IPS-20b (cell line): ENCODE measurements at regions not wholly inside any gene's neighbourhood (a gene's known extent, or its start where the extent isn't known, plus 50 kb on each side); places are given as distances from the start of the nearest gene placed in this dataset.
"Not testable (repeated sequence)": the region's sequence is repeated elsewhere in the genome, so short reads cannot be mapped to it uniquely, and the experiment has no call there.

ENCODE experiments used
- H3K27ac ChIP-seq: one replicate; pipeline ENCODE4 v1.5.1; 2013; ENCODE audit warnings: low read length
- H3K27me3 ChIP-seq: 2 replicates; pipeline ENCODE4 v1.6.1; 2013; ENCODE audit warnings: mild to moderate bottlenecking, low read length, inconsistent platforms; ENCODE audit not compliant: insufficient read depth
- H3K36me3 ChIP-seq: 2 replicates; pipeline ENCODE4 v1.6.1; 2013; ENCODE audit warnings: low read depth, mild to moderate bottlenecking, inconsistent platforms, low read length, moderate library complexity; ENCODE audit not compliant: insufficient read depth
- H3K4me1 ChIP-seq: 2 replicates; pipeline ENCODE4 v1.6.1; 2013; ENCODE audit warnings: mild to moderate bottlenecking, control low read depth, inconsistent platforms, low read length, moderate library complexity; ENCODE audit not compliant: insufficient read depth
- H3K4me3 ChIP-seq: 2 replicates; pipeline ENCODE4 v1.5.1; 2013; ENCODE audit warnings: mild to moderate bottlenecking, low read length, inconsistent platforms
- H3K9ac ChIP-seq: 2 replicates; pipeline ENCODE4 v1.6.1; 2013; ENCODE audit warnings: low read depth, mild to moderate bottlenecking, inconsistent platforms, low read length, moderate library complexity
- H3K9me3 ChIP-seq: 2 replicates; pipeline ENCODE4 v1.6.1; 2013; ENCODE audit warnings: mild to moderate bottlenecking, low read depth, low read length, inconsistent platforms; ENCODE audit not compliant: insufficient read depth

GRCh38 chr9:84054341-84055010 lies 73.9 kb downstream of the RMI1 start:
- Histone ChIP-seq H3K4me3 (no peak overlapping the region), H3K27me3 (no peaks in the 10 kb centered on the region), H3K36me3 (no peaks in the 10 kb centered on the region), H3K27ac (no peak overlapping the region), H3K9me3 (no peaks in the 10 kb centered on the region), H3K4me1 (no peaks in the 10 kb centered on the region), H3K9ac (no peak overlapping the region)

- Histone ChIP-seq H3K27ac (no peak overlapping the region), H3K9ac (no peak overlapping the region), H3K4me3 (no peak overlapping the region), H3K4me1 (no peaks in the 10 kb centered on the region), H3K36me3 (no peaks in the 10 kb centered on the region), H3K9me3 (no peaks in the 10 kb centered on the region), H3K27me3 (no peaks in the 10 kb centered on the region)
Measured at GRCh38 chr9:84057662-84058061, 77.1 kb downstream of the RMI1 start.

- Histone ChIP-seq H3K9me3 (no peaks in the 10 kb centered on the region), H3K36me3 (no peaks in the 10 kb centered on the region), H3K27ac (no peak overlapping the region), H3K4me1 (no peaks in the 10 kb centered on the region), H3K4me3 (no peak overlapping the region), H3K27me3 (no peaks in the 10 kb centered on the region), H3K9ac (no peak overlapping the region)
Measured at GRCh38 chr9:84059936-84060335, 79.3 kb downstream of the RMI1 start.

- H3K4me1 ChIP-seq: no peaks in the 10 kb centered on the region
- H3K4me3 ChIP-seq: no peak overlapping the region
- H3K27me3 ChIP-seq: no peaks in the 10 kb centered on the region
- H3K9ac ChIP-seq: no peak overlapping the region
- H3K36me3 ChIP-seq: no peaks in the 10 kb centered on the region
- H3K27ac ChIP-seq: no peak overlapping the region
- no peaks in the 10 kb centered on the region for H3K9me3 ChIP-seq
Measured at GRCh38 chr9:84061613-84062193, 81.1 kb downstream of the RMI1 start.

- H3K36me3 ChIP-seq: no peaks in the 10 kb centered on the region
- no peak overlapping the region for H3K4me3 ChIP-seq
- no peaks in the 10 kb centered on the region for H3K4me1 ChIP-seq
- H3K9me3 ChIP-seq: no peaks in the 10 kb centered on the region
- no peak overlapping the region for H3K27ac ChIP-seq
- H3K9ac ChIP-seq: no peak overlapping the region
- H3K27me3 ChIP-seq: no peaks in the 10 kb centered on the region
Measured at GRCh38 chr9:84062538-84062937, 81.9 kb downstream of the RMI1 start.

- H3K4me1 ChIP-seq: no peaks in the 10 kb centered on the region
- H3K27me3 ChIP-seq: no peaks in the 10 kb centered on the region
- H3K9ac ChIP-seq: no peak overlapping the region
- H3K36me3 ChIP-seq: no peaks in the 10 kb centered on the region
- no peak overlapping the region for H3K27ac ChIP-seq
- no peaks in the 10 kb centered on the region for H3K9me3 ChIP-seq
- no peak overlapping the region for H3K4me3 ChIP-seq
Measured at GRCh38 chr9:84067821-84068220, 87.2 kb downstream of the RMI1 start.

- no peaks in the 10 kb centered on the region for H3K4me1 ChIP-seq
- no peak overlapping the region for H3K27ac ChIP-seq
- H3K9me3 ChIP-seq: no peaks in the 10 kb centered on the region
- no peaks in the 10 kb centered on the region for H3K36me3 ChIP-seq
- no peaks in the 10 kb centered on the region for H3K27me3 ChIP-seq
- H3K9ac ChIP-seq: no peak overlapping the region
- no peak overlapping the region for H3K4me3 ChIP-seq
Measured at GRCh38 chr9:84068872-84069271, 88.3 kb downstream of the RMI1 start.

GRCh38 chr9:84070590-84070989 lies 90.0 kb downstream of the RMI1 start:
- H3K4me1 ChIP-seq: no peaks in the 10 kb centered on the region
- H3K36me3 ChIP-seq: no peaks in the 10 kb centered on the region
- H3K27ac ChIP-seq: no peak overlapping the region
- H3K9me3 ChIP-seq: no peaks in the 10 kb centered on the region
- H3K9ac ChIP-seq: no peak overlapping the region
- H3K27me3 ChIP-seq: no peaks in the 10 kb centered on the region
- H3K4me3 ChIP-seq: no peak overlapping the region

- Histone ChIP-seq H3K27me3 (no peaks in the 10 kb centered on the region), H3K4me1 (no peaks in the 10 kb centered on the region), H3K27ac (no peak overlapping the region), H3K9me3 (no peaks in the 10 kb centered on the region), H3K4me3 (no peak overlapping the region), H3K36me3 (no peaks in the 10 kb centered on the region), H3K9ac (no peak overlapping the region)
Measured at GRCh38 chr9:84072621-84073180, 92.1 kb downstream of the RMI1 start.

GRCh38 chr9:84075004-84075403 lies 94.4 kb downstream of the RMI1 start:
- H3K4me1 ChIP-seq: no peaks in the 10 kb centered on the region
- H3K36me3 ChIP-seq: no peaks in the 10 kb centered on the region
- no peaks in the 10 kb centered on the region for H3K27me3 ChIP-seq
- no peak overlapping the region for H3K27ac ChIP-seq
- H3K9me3 ChIP-seq: no peaks in the 10 kb centered on the region
- no peak overlapping the region for H3K9ac ChIP-seq
- H3K4me3 ChIP-seq: no peak overlapping the region

- Histone ChIP-seq H3K9ac (no peak overlapping the region), H3K9me3 (no peaks in the 10 kb centered on the region), H3K27me3 (no peaks in the 10 kb centered on the region), H3K36me3 (no peaks in the 10 kb centered on the region), H3K27ac (no peak overlapping the region), H3K4me1 (no peaks in the 10 kb centered on the region), H3K4me3 (no peak overlapping the region)
Measured at GRCh38 chr9:84076384-84076783, 95.8 kb downstream of the RMI1 start.

GRCh38 chr9:84077816-84078215 lies 97.2 kb downstream of the RMI1 start:
- H3K36me3 ChIP-seq, H3K9ac ChIP-seq, H3K27me3 ChIP-seq, H3K27ac ChIP-seq, H3K9me3 ChIP-seq, H3K4me1 ChIP-seq, H3K4me3 ChIP-seq: not testable (repeated sequence)
